ENCODE measurements at regions not wholly inside any gene's neighbourhood (a gene's known extent, or its start where the extent isn't known, plus 50 kb on each side); places are given as distances from the start of the nearest gene placed in this dataset.
A peak's percentile ranks its signal among the peaks of the same experiment; 100 is the strongest.

GRCh38 chr6:22709803-22710202 lies 140.4 kb downstream of the HDGFL1 start:
- H3K9me3 ChIP-seq (ENCODE audit: control insufficient read depth, insufficient read depth, low read depth, low read length): no peaks in the 10 kb centered on the region
- no peaks in the 10 kb centered on the region for H3K27me3 ChIP-seq (ENCODE audit: control insufficient read depth, insufficient read depth, low read length)
- no peaks in the 10 kb centered on the region for H3K79me2 ChIP-seq (ENCODE audit: control insufficient read depth, insufficient read depth, low read length)
- TF ChIP-seq CTCF (conservative IDR thresholded peaks at IDR 0.05 in 1 of 2, IDR thresholded peaks at IDR 0.05 in 1 of 2; ENCODE audit: low read depth in 1 of 2, low read length in 2 of 2): no peak
- no peak for TF ChIP-seq EZH2 (IDR thresholded peaks at IDR 0.05; ENCODE audit: low read length, missing control alignments)
- H3K4me1 ChIP-seq (ENCODE audit: control insufficient read depth, extremely low read depth, insufficient read depth, low read length): no peaks in the 10 kb centered on the region
- no peak overlapping the region for H3K27ac ChIP-seq (ENCODE audit: insufficient read depth, low read length)
- H3K36me3 ChIP-seq (ENCODE audit: control insufficient read depth, insufficient read depth, low read length): no peaks in the 10 kb centered on the region
- no peak overlapping the region for H3K4me3 ChIP-seq (replicated peaks in 1 of 4; ENCODE audit: control extremely low read depth in 1 of 4, insufficient read depth in 1 of 4, low read depth in 3 of 4, low read length in 4 of 4)
- H3K4me2 ChIP-seq (ENCODE audit: extremely low read depth, insufficient read depth, low read length): no peak overlapping the region
- H2AFZ ChIP-seq (ENCODE audit: low read length): peak overlapping the region; percentile 31
- H4K20me1 ChIP-seq (ENCODE audit: control insufficient read depth, extremely low read depth, insufficient read depth, low read length): no peaks in the 10 kb centered on the region
- DNase-seq (ENCODE audit: low read depth in 2 of 2): peak in 1 of 2 donors; percentile 7
- no peak overlapping the region for H3K9ac ChIP-seq (ENCODE audit: insufficient read depth, low read length)

GRCh38 chr6:22716721-22717120 lies 147.4 kb downstream of the HDGFL1 start:
- TF ChIP-seq CTCF (conservative IDR thresholded peaks at IDR 0.05 in 1 of 2, IDR thresholded peaks at IDR 0.05 in 1 of 2; ENCODE audit: low read depth in 1 of 2, low read length in 2 of 2): no peak
- no peak for TF ChIP-seq EZH2 (IDR thresholded peaks at IDR 0.05; ENCODE audit: low read length, missing control alignments)
- H4K20me1 ChIP-seq (ENCODE audit: control insufficient read depth, extremely low read depth, insufficient read depth, low read length): no peaks in the 10 kb centered on the region
- DNase-seq (ENCODE audit: low read depth in 2 of 2): no peak
- H3K36me3 ChIP-seq (ENCODE audit: control insufficient read depth, insufficient read depth, low read length): no peaks in the 10 kb centered on the region
- H2AFZ ChIP-seq (ENCODE audit: low read length): no peak overlapping the region
- H3K4me3 ChIP-seq (replicated peaks in 1 of 4; ENCODE audit: control extremely low read depth in 1 of 4, insufficient read depth in 1 of 4, low read depth in 3 of 4, low read length in 4 of 4): no peak overlapping the region
- no peaks in the 10 kb centered on the region for H3K4me1 ChIP-seq (ENCODE audit: control insufficient read depth, extremely low read depth, insufficient read depth, low read length)
- no peak overlapping the region for H3K9ac ChIP-seq (ENCODE audit: insufficient read depth, low read length)
- H3K79me2 ChIP-seq (ENCODE audit: control insufficient read depth, insufficient read depth, low read length): no peaks in the 10 kb centered on the region
- no peaks in the 10 kb centered on the region for H3K9me3 ChIP-seq (ENCODE audit: control insufficient read depth, insufficient read depth, low read depth, low read length)
- no peaks in the 10 kb centered on the region for H3K27me3 ChIP-seq (ENCODE audit: control insufficient read depth, insufficient read depth, low read length)
- H3K4me2 ChIP-seq (ENCODE audit: extremely low read depth, insufficient read depth, low read length): no peak overlapping the region
- no peak overlapping the region for H3K27ac ChIP-seq (ENCODE audit: insufficient read depth, low read length)

GRCh38 chr6:22717915-22718314 lies 148.5 kb downstream of the HDGFL1 start:
- Histone ChIP-seq H3K27ac (ENCODE audit: insufficient read depth, low read length) (no peak overlapping the region), H3K36me3 (ENCODE audit: control insufficient read depth, insufficient read depth, low read length) (no peaks in the 10 kb centered on the region), H2AFZ (ENCODE audit: low read length) (no peak overlapping the region), H3K27me3 (ENCODE audit: control insufficient read depth, insufficient read depth, low read length) (no peaks in the 10 kb centered on the region), H3K9ac (ENCODE audit: insufficient read depth, low read length) (no peak overlapping the region), H3K79me2 (ENCODE audit: control insufficient read depth, insufficient read depth, low read length) (no peaks in the 10 kb centered on the region), H3K4me2 (ENCODE audit: extremely low read depth, insufficient read depth, low read length) (no peak overlapping the region), H4K20me1 (ENCODE audit: control insufficient read depth, extremely low read depth, insufficient read depth, low read length) (no peaks in the 10 kb centered on the region), H3K4me1 (ENCODE audit: control insufficient read depth, extremely low read depth, insufficient read depth, low read length) (no peaks in the 10 kb centered on the region), H3K4me3 (replicated peaks in 1 of 4; ENCODE audit: control extremely low read depth in 1 of 4, insufficient read depth in 1 of 4, low read depth in 3 of 4, low read length in 4 of 4) (no peak overlapping the region), H3K9me3 (ENCODE audit: control insufficient read depth, insufficient read depth, low read depth, low read length) (no peaks in the 10 kb centered on the region)
- DNase-seq (ENCODE audit: low read depth in 2 of 2): no peak
- TF ChIP-seq CTCF (conservative IDR thresholded peaks at IDR 0.05 in 1 of 2, IDR thresholded peaks at IDR 0.05 in 1 of 2; ENCODE audit: low read depth in 1 of 2, low read length in 2 of 2) (no peak), EZH2 (IDR thresholded peaks at IDR 0.05; ENCODE audit: low read length, missing control alignments) (no peak)
